MCF 10A (cell line): ENCODE measurements at regions not wholly inside any gene's neighbourhood (a gene's known extent, or its start where the extent isn't known, plus 50 kb on each side); places are given as distances from the start of the nearest gene placed in this dataset.
A peak's percentile ranks its signal among the peaks of the same experiment; 100 is the strongest.

Experiments used
- BruUV-seq: library from RNA; stranded (reverse); fragments of 400-500 nt; replicated peaks from 2 replicates; lab custom pipeline; 2021; lab: Mats Ljungman, UMichigan
- CTCF ChIA-PET: fragments of 300-600 bp; sonication (Branson Sonifier 250); formaldehyde crosslinking; extraction: SDS; loops from one replicate; lab custom pipeline; 2021; ENCODE audit warnings: antibody characterized with exemption, inconsistent platforms; lab: Yijun Ruan, JAX
- POLR2A ChIA-PET: fragments of 300-600, 350-650 bp; sonication (Branson Sonifier 250); formaldehyde crosslinking; extraction: SDS; loops from one replicate; lab custom pipeline; 2020; ENCODE audit warnings: antibody characterized with exemption, inconsistent platforms; lab: Yijun Ruan, JAX
- DNase-seq: peaks from one replicate; pipeline ENCODE4 v3.0.0-alpha.2; 2018; ENCODE audit not compliant: unreplicated experiment
- H3K27ac Mint-ChIP-seq: one replicate; pipeline ENCODE4 v1.8.0; 2022; ENCODE audit warnings: mild to moderate bottlenecking, low read depth, mixed read lengths; ENCODE audit not compliant: unreplicated experiment
- H3K27me3 Mint-ChIP-seq: one replicate; pipeline ENCODE4 v1.8.0; 2022; ENCODE audit warnings: mixed read lengths; ENCODE audit not compliant: insufficient read depth, unreplicated experiment
- H3K36me3 Mint-ChIP-seq: one replicate; pipeline ENCODE4 v1.8.0; 2022; ENCODE audit warnings: mild to moderate bottlenecking, moderate library complexity, mixed read lengths; ENCODE audit not compliant: insufficient read depth, unreplicated experiment
- H3K4me1 Mint-ChIP-seq: one replicate; pipeline ENCODE4 v1.8.0; 2022; ENCODE audit warnings: mixed read lengths; ENCODE audit not compliant: insufficient read depth, unreplicated experiment
- H3K4me3 Mint-ChIP-seq: one replicate; pipeline ENCODE4 v1.8.0; 2022; ENCODE audit warnings: mild to moderate bottlenecking, moderate library complexity, mixed read lengths; ENCODE audit not compliant: unreplicated experiment
- H3K9me3 Mint-ChIP-seq: one replicate; pipeline ENCODE4 v1.8.0; 2022; ENCODE audit warnings: mixed read lengths; ENCODE audit not compliant: unreplicated experiment
- CTCF ChIP-seq: fragments of 200-600 bp; IDR thresholded peaks from one replicate; pipeline ENCODE4 v1.8.0; 2022; ENCODE audit warnings: antibody characterized with exemption, mild to moderate bottlenecking; ENCODE audit not compliant: unreplicated experiment
- intact Hi-C: fragments of 100-400 bp; cut with micrococcal nuclease; formaldehyde crosslinking; loops from 2 replicates; pipeline ENCODE4 v1.14.1; 2022

DNA sequence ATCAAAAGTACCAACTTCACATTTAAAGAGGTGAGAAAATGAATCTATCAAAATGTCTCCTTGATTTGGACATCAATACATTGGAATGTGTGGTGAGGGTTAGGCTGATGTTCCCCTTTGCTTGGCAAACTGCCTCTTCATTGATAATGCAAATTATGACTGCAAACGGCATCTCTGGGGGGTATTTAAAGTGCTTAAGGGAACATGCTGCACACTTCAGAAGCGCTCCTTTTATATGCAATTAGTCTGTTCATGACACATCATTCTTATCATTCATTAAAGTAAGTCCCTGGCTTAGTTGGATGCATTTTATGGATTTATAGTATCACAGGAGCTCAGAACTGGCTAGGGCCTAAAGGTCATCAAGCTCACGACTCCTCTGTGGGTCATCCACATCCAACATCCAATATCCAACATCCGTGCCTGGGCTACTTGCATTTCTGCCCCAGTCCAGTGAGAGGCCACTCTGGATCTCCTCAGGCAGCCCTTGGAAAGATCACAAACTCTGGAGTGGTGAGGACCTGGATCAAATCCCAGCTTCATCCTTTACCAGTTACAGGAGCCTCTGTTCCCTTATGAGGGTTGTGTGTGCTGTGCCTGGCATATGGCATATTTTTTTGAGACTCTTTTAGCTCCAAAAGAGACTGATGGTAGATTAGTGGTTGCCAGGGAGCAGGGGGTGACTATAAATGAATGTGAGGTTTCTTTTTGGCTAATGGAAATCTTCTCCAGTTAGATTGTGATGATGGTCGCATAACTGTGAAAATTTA lies 136.8 kb upstream of the FOXB1 start:
- Mint-ChIP-seq H3K4me1 (no peaks in the 10 kb centered on the region), H3K4me3 (no peak overlapping the region), H3K27me3 (no peaks in the 10 kb centered on the region), H3K36me3 (no peaks in the 10 kb centered on the region), H3K9me3 (no peaks in the 10 kb centered on the region), H3K27ac (no peak overlapping the region)
- TF ChIP-seq CTCF: no peak
- BruUV-seq: no TSS peak
- CTCF ChIA-PET: interaction anchor here (0.6 to 1.5 kb wide), 3 partner anchors 50 to 143 kb away, joined by 3 to 4 read pairs (median 3); no protein-coding TSS in a partner anchor
- DNase-seq: no peak
- intact Hi-C loops: no loop called here
- POLR2A ChIA-PET: no interaction called here

DNA sequence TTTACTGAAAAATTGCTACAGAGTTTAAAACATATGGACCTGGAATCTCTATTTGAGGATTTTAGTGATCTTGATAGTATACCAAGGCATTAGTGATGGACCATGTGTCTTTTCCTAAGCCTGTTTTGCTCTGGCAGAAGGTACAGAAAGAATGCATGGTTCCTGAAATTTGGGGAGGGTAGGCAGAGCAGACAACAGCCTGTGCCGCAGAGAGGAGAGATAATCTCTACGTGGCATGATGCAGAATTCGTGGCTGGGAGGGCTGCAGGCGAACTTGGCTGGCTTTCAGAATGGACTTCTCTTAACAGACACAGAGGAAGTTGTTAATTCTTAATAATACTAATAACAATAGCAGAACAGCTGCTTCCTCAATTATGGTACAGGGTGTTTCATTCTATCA lies 137.5 kb upstream of the FOXB1 start:
- H3K27me3 Mint-ChIP-seq: no peaks in the 10 kb centered on the region
- H3K4me3 Mint-ChIP-seq: no peak overlapping the region
- no peak for DNase-seq
- no peaks in the 10 kb centered on the region for H3K4me1 Mint-ChIP-seq
- no peak for TF ChIP-seq CTCF
- BruUV-seq: no TSS peak
- intact Hi-C loops: no loop called here
- CTCF ChIA-PET: no interaction called here
- POLR2A ChIA-PET: no interaction called here
- H3K36me3 Mint-ChIP-seq: no peaks in the 10 kb centered on the region
- no peak overlapping the region for H3K27ac Mint-ChIP-seq
- no peaks in the 10 kb centered on the region for H3K9me3 Mint-ChIP-seq

DNA sequence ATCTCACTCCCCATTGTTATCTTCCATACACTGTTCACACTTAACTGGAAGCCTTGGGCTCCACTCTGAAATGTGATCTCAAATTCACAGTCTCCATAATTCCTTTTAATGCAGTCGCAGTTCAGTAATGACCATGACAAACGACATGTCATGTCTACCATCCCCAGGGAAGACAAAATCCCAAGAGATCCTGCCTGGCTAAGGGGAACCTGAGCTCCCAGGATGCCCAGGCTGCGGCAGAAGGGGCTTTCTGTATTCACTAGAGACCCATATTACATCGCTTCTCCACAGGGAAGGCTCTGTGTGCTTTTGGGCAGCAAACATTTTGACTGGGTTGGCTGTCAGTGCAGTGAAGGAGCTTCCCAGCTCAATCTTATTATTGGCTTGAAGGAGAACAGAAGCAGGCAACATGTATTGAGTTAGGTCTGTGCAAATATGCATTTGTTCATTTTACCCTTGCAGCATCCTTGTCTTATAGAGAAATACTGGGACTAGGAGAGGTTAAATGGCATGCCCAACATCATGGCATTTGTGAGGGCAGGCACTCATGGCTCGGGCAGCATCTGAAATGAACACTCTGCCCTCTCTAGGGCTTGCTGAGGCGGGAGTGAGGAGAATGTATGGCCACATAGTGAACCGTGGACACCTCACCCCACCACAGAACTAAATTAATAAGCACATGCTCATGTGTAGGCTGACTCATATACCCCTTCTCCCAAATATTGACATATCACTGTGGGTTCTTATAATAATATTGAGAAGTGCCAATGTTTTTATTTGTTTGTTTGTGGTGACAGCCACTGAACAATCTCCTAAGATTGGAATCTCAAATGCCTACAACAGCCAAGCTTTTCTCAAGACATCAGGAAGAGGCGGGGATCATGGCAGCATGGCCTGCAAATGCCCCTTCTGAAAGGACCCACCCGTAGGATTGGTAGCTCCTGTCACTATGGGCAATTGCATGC lies 141.6 kb upstream of the FOXB1 start:
- CTCF ChIA-PET: interaction anchor here (0.6 to 1.6 kb wide), 5 partner anchors 13 to 799 kb away, joined by 3 to 6 read pairs (median 3); no protein-coding TSS in a partner anchor
- intact Hi-C loops: no loop called here

More for the DNA sequence above, 141.6 kb upstream of the FOXB1 start:
- no peaks in the 10 kb centered on the region for H3K4me1 Mint-ChIP-seq
- H3K4me3 Mint-ChIP-seq: no peak overlapping the region
- no TSS peak for BruUV-seq
- POLR2A ChIA-PET: interaction anchor here (0.7 to 1.7 kb wide), 2 partner anchors 28 to 388 kb away, joined by 4 to 7 read pairs; no protein-coding TSS in a partner anchor
- H3K27me3 Mint-ChIP-seq: no peaks in the 10 kb centered on the region
- TF ChIP-seq CTCF: no peak
- no peaks in the 10 kb centered on the region for H3K9me3 Mint-ChIP-seq
- H3K36me3 Mint-ChIP-seq: no peaks in the 10 kb centered on the region
- peak; percentile 28 for DNase-seq
- no peak overlapping the region for H3K27ac Mint-ChIP-seq
